ENCODE measurements at regions not wholly inside any gene's neighbourhood (a gene's known extent, or its start where the extent isn't known, plus 50 kb on each side); places are given as distances from the start of the nearest gene placed in this dataset.

DNA sequence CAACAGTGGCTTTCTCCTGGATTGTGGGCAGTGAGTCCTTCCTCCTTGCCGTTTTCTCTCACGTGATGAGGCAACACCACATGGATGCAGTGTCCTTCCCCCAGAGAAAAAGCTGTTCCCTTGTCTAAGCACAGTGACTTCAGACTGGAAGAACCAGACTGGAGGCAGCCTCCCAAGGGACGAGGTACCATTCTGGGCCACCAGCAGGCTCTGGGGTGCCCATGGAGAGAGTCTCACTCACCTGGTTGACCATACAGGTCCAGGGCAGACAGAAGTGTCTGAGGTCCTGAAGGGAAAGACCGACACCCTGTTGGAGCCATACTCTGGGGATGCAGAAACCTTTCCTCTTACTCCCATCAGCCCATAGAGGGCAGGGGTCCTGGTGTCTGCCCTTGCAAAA is 69.2 kb upstream of the DOCK1 start (continued):
- TF ChIP-seq SP4 (IDR thresholded peaks at IDR 0.05; ENCODE audit: low read length) (no peak), PHF8 (conservative IDR thresholded peaks at IDR 0.05; ENCODE audit: low read depth, low read length) (no peak), SUZ12 (IDR thresholded peaks at IDR 0.05; ENCODE audit: low read length) (no peak), HDAC2 (IDR thresholded peaks at IDR 0.05; ENCODE audit: borderline replicate concordance in 1 of 2, low read depth in 2 of 2, low read length in 2 of 2) (no peak), FOSL1 (IDR thresholded peaks at IDR 0.05; ENCODE audit: insufficient read depth, low read depth, low read length) (no peak), RXRA (IDR thresholded peaks at IDR 0.05; ENCODE audit: insufficient read depth, low read depth, low read length) (no peak), TAF1 (IDR thresholded peaks at IDR 0.05; ENCODE audit: low read depth, low read length) (no peak), GTF2F1 (IDR thresholded peaks at IDR 0.05; ENCODE audit: borderline replicate concordance, low read depth, low read length) (no peak), RFX5 (IDR thresholded peaks at IDR 0.05; ENCODE audit: borderline replicate concordance, low read depth, low read length) (no peak), CTBP2 (IDR thresholded peaks at IDR 0.05; ENCODE audit: borderline replicate concordance, insufficient read depth, insufficient read length, low read length) (no peak), EZH2 (IDR thresholded peaks at IDR 0.05; ENCODE audit: low read depth, low read length, severe bottlenecking) (no peak), GABPA (IDR thresholded peaks at IDR 0.05; ENCODE audit: borderline replicate concordance, insufficient read depth, low read length) (no peak), KDM5A (IDR thresholded peaks at IDR 0.05; ENCODE audit: low read length) (no peak), BRCA1 (IDR thresholded peaks at IDR 0.05; ENCODE audit: low read depth, low read length) (no peak), TCF12 (IDR thresholded peaks at IDR 0.05; ENCODE audit: low read depth, low read length) (no peak)

Data from H1 (cell line).